ENCODE measurements at regions not wholly inside any gene's neighbourhood (a gene's known extent, or its start where the extent isn't known, plus 50 kb on each side); places are given as distances from the start of the nearest gene placed in this dataset.
"Not testable (repeated sequence)": the region's sequence is repeated elsewhere in the genome, so short reads cannot be mapped to it uniquely, and the experiment has no call there.

DNA sequence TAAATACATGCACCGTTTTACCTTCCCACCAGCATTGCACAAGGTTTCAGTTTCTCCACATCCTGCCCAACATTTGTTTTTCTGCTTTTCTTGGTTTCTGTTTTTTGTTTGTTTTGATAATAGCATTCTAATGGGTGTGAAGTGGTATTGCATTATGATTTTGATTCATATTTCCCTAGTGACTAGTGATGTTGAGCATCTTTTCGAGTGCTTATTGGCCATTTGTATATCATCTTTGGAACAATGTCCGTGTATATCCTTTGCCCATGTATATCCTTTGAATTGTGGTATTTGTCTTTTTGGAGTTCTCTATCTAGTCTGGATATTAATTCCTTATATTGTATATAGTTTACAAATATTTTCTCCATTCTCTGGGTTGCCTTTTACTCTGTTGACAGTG lies 2914.8 kb upstream of the OR11H1 start:
- H3K27ac ChIP-seq: no peak overlapping the region
- TF ChIP-seq CTCF (conservative IDR thresholded peaks at IDR 0.05): no peak

- H3K27ac ChIP-seq: not testable (repeated sequence)
Measured at GRCh38 chr22:12613907-12614306, 2914.1 kb upstream of the OR11H1 start.

DNA sequence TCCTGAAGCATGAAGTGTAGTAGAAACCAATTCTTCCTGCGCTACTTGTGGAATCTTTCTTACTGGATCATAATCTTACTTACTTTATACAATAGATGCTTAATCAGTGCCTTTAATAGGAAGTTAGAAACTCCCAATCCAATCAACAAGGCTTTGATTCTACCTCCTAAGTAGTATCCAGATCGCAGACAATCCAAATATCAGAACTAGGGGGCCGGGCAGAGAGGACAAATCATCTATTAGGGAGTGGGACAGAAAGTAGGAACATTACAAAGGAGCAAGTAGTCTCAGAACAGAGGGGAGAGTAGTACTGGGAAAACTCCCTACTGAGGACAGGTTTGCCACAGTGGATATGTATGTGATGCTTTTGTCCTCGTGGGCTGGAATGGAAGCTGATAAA lies 2901.1 kb upstream of the OR11H1 start:
- H3K27ac ChIP-seq: not testable (repeated sequence)

- not testable (repeated sequence) for H3K27ac ChIP-seq
Measured at GRCh38 chr22:12629815-12630214, 2898.2 kb upstream of the OR11H1 start.

- TF ChIP-seq CTCF (conservative IDR thresholded peaks at IDR 0.05): peak; percentile 73
Measured at GRCh38 chr22:12630965-12631364, 2897.0 kb upstream of the OR11H1 start.

GRCh38 chr22:12637566-12638166 lies 2890.3 kb upstream of the OR11H1 start:
- H3K27ac ChIP-seq: not testable (repeated sequence)

More at GRCh38 chr22:12630965-12631364, 2897.0 kb upstream of the OR11H1 start:
- H3K27ac ChIP-seq: not testable (repeated sequence)

DNA sequence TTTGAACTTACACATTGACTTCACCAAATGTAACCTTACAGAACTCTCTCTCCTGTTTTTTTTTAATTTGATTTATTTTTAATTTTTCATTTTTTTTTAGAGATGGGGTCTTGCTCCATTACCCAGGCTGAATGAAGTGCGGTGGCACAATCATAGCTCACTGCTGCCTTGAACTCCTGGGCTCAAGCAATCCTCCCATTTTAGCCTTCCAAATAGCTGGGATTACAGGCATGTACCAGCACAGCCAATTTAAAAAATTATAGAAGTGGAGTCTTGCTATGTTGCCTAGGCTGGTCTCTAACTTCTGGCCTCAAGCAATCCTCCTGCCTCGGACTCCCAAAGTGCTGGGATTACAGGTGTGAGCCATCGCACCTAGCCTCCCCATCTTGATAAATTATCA lies 2889.7 kb upstream of the OR11H1 start:
- H3K27ac ChIP-seq: not testable (repeated sequence)

Measured in C4-2B (cell line).